ENCODE measurements at regions not wholly inside any gene's neighbourhood (a gene's known extent, or its start where the extent isn't known, plus 50 kb on each side); places are given as distances from the start of the nearest gene placed in this dataset.
A peak's percentile ranks its signal among the peaks of the same experiment; 100 is the strongest.
"Not testable (repeated sequence)": the region's sequence is repeated elsewhere in the genome, so short reads cannot be mapped to it uniquely, and the experiment has no call there.

- ATAC-seq: no peak
- no peak overlapping the region for H3K4me3 ChIP-seq
These were observed 452.9 kb downstream of the GUCY1A2 start for GRCh38 chr11:106565326-106565725.

GRCh38 chr11:106568632-106569031 is 449.6 kb downstream of the GUCY1A2 start:
- Histone ChIP-seq H3K27ac (no peak overlapping the region), H3K27me3 (no peaks in the 10 kb centered on the region), H3K4me1 (no peaks in the 10 kb centered on the region), H3K4me3 (no peak overlapping the region), H3K9me3 (peaks cover 0 to 14% of the 10 kb centered on the region in 2 donors), H3K36me3 (no peaks in the 10 kb centered on the region)
- TF ChIP-seq CTCF (IDR thresholded peaks at IDR 0.05): no peak
- DNase-seq (no peak), ATAC-seq (no peak)
- intact Hi-C loops (cut with DNase I): loop anchor here in 1 of 2 donors (10.0 kb wide), 1 partner anchor 64 kb away; no protein-coding TSS in a partner anchor

More at GRCh38 chr11:106565326-106565725, 452.9 kb downstream of the GUCY1A2 start:
- no peak for DNase-seq
- H3K4me1 ChIP-seq: no peaks in the 10 kb centered on the region
- H3K9me3 ChIP-seq: no peaks in the 10 kb centered on the region
- H3K27ac ChIP-seq: no peak overlapping the region
- no peaks in the 10 kb centered on the region for H3K36me3 ChIP-seq
- intact Hi-C loops (cut with DNase I): loop anchor here in 1 of 2 donors (10.0 kb wide), 1 partner anchor 61 kb away; no protein-coding TSS in a partner anchor
- H3K27me3 ChIP-seq: no peaks in the 10 kb centered on the region
- no peak for TF ChIP-seq CTCF (IDR thresholded peaks at IDR 0.05)

GRCh38 chr11:106577384-106577783 is 440.9 kb downstream of the GUCY1A2 start:
- H3K4me1 ChIP-seq; intact Hi-C loops (cut with DNase I); ATAC-seq; H3K27ac ChIP-seq; H3K4me3 ChIP-seq; H3K36me3 ChIP-seq; H3K27me3 ChIP-seq: not testable (repeated sequence)
- peak in 1 of 4 donors; percentile 7 for DNase-seq
- peaks cover 0 to 59% of the 10 kb centered on the region in 2 donors for H3K9me3 ChIP-seq

GRCh38 chr11:106581399-106581798 is 436.9 kb downstream of the GUCY1A2 start:
- Histone ChIP-seq H3K27me3 (no peaks in the 10 kb centered on the region), H3K4me3 (no peak overlapping the region), H3K4me1 (no peaks in the 10 kb centered on the region), H3K9me3 (peaks cover 0 to 31% of the 10 kb centered on the region in 2 donors), H3K36me3 (no peaks in the 10 kb centered on the region), H3K27ac (no peak overlapping the region)
- no peak for ATAC-seq
- TF ChIP-seq CTCF (IDR thresholded peaks at IDR 0.05): no peak
- intact Hi-C loops (cut with DNase I): no loop called here
- no peak for DNase-seq

- DNase-seq (no peak), ATAC-seq (no peak)
- H3K4me3 ChIP-seq: no peak overlapping the region
- peaks cover 0 to 4% of the 10 kb centered on the region in 2 donors for H3K9me3 ChIP-seq
- intact Hi-C loops (cut with DNase I): no loop called here
- no peak overlapping the region for H3K27ac ChIP-seq
- no peaks in the 10 kb centered on the region for H3K27me3 ChIP-seq
- H3K36me3 ChIP-seq: no peaks in the 10 kb centered on the region
- H3K4me1 ChIP-seq: no peaks in the 10 kb centered on the region
- TF ChIP-seq CTCF (IDR thresholded peaks at IDR 0.05): no peak
These were observed 433.2 kb downstream of the GUCY1A2 start for GRCh38 chr11:106585061-106585460.

GRCh38 chr11:106594751-106595351 is 423.4 kb downstream of the GUCY1A2 start:
- no peak for TF ChIP-seq CTCF (IDR thresholded peaks at IDR 0.05)
- Histone ChIP-seq H3K4me1 (no peaks in the 10 kb centered on the region), H3K9me3 (peaks cover 0 to 2% of the 10 kb centered on the region in 2 donors), H3K36me3 (no peaks in the 10 kb centered on the region), H3K27me3 (no peaks in the 10 kb centered on the region), H3K4me3 (no peak overlapping the region), H3K27ac (no peak overlapping the region)
- DNase-seq (no peak), ATAC-seq (no peak)
- intact Hi-C loops (cut with DNase I): no loop called here

All from left lung (tissue), 4 donors.